SIG-M5 treated with dmso at 0.1 percent for 504 hours (cell line): ENCODE measurements at regions not wholly inside any gene's neighbourhood (a gene's known extent, or its start where the extent isn't known, plus 50 kb on each side); places are given as distances from the start of the nearest gene placed in this dataset.
A peak's percentile ranks its signal among the peaks of the same experiment; 100 is the strongest.

Experiments used
- DNase-seq: peaks from one replicate; lab custom pipeline; 2025; ENCODE audit not compliant: unreplicated experiment; lab: John Stamatoyannopoulos, UW

GRCh38 chr5:18305288-18305924 lies 671.1 kb downstream of the TAF11L14 start:
- peak; percentile 64 for DNase-seq

GRCh38 chr5:18311266-18311665 lies 677.0 kb downstream of the TAF11L14 start:
- peak; percentile 12 for DNase-seq

- DNase-seq = no peak
Measured at GRCh38 chr5:18312016-18312415, 677.8 kb downstream of the TAF11L14 start.

- DNase-seq = peak; percentile 27
Measured at GRCh38 chr5:18314192-18314778, 680.0 kb downstream of the TAF11L14 start.

GRCh38 chr5:18321262-18321942 lies 687.1 kb downstream of the TAF11L14 start:
- DNase-seq = no peak

GRCh38 chr5:18323891-18324290 lies 689.6 kb downstream of the TAF11L14 start:
- no peak for DNase-seq

- no peak for DNase-seq
Measured at GRCh38 chr5:18325431-18325830, 691.2 kb downstream of the TAF11L14 start.

- DNase-seq = no peak
Measured at GRCh38 chr5:18329328-18329727, 695.1 kb downstream of the TAF11L14 start.

- no peak for DNase-seq
Measured at GRCh38 chr5:18333841-18334240, 699.6 kb downstream of the TAF11L14 start.

- no peak for DNase-seq
Measured at GRCh38 chr5:18334949-18335348, 700.7 kb downstream of the TAF11L14 start.

- DNase-seq = no peak
Measured at GRCh38 chr5:18354828-18355227, 720.6 kb downstream of the TAF11L14 start.

GRCh38 chr5:18357486-18357885 lies 723.2 kb downstream of the TAF11L14 start:
- DNase-seq = no peak

- no peak for DNase-seq
Measured at GRCh38 chr5:18366234-18366633, 732.0 kb downstream of the TAF11L14 start.

- no peak for DNase-seq
Measured at GRCh38 chr5:18370531-18370930, 736.3 kb downstream of the TAF11L14 start.

- DNase-seq = no peak
Measured at GRCh38 chr5:18375641-18376040, 741.4 kb downstream of the TAF11L14 start.

GRCh38 chr5:18378066-18378465 lies 743.8 kb downstream of the TAF11L14 start:
- no peak for DNase-seq

GRCh38 chr5:18379189-18379588 lies 744.9 kb downstream of the TAF11L14 start:
- no peak for DNase-seq

- no peak for DNase-seq
Measured at GRCh38 chr5:18380729-18381362, 746.6 kb downstream of the TAF11L14 start.

GRCh38 chr5:18393565-18394442 lies 759.5 kb downstream of the TAF11L14 start:
- peak; percentile 57 for DNase-seq

GRCh38 chr5:18394443-18394804 lies 760.2 kb downstream of the TAF11L14 start:
- no peak for DNase-seq
